HepG2 (cell line): ENCODE measurements at regions not wholly inside any gene's neighbourhood (a gene's known extent, or its start where the extent isn't known, plus 50 kb on each side); places are given as distances from the start of the nearest gene placed in this dataset.
"Not testable (repeated sequence)": the region's sequence is repeated elsewhere in the genome, so short reads cannot be mapped to it uniquely, and the experiment has no call there.

Experiments
- ATAC-seq: fragments of 200-7000 bp; cut with Tn5 transposase; 3 replicates; pipeline ENCODE4 v1.9.1; 2020; ENCODE audit warnings: mild to moderate bottlenecking, moderate library complexity
- BruUV-seq: library from RNA; stranded (reverse); fragments of 400-500 nt; replicated peaks from 2 replicates; lab custom pipeline; 2021; lab: Mats Ljungman, UMichigan
- CTCF ChIA-PET: fragments of 300-600 bp; formaldehyde crosslinking; extraction: SDS; loops from one replicate; lab custom pipeline; 2021; ENCODE audit warnings: low total read pairs, inconsistent platforms, low intra/inter-chr PET ratio; lab: Yijun Ruan, JAX
- POLR2A ChIA-PET: fragments of 350-600 bp; sonication (Branson Sonifier 250); formaldehyde crosslinking; loops from one replicate; lab custom pipeline; 2020; ENCODE audit warnings: antibody characterized with exemption, inconsistent platforms; lab: Yijun Ruan, JAX
- DNase-seq: peaks from one replicate; pipeline ENCODE4 v3.0.0-alpha.2; 2015; ENCODE audit warnings: low spot score
- FAIRE-seq: peaks from 3 replicates; lab custom pipeline; 2011; peaks lifted over from hg19 to GRCh38; lab: Jason Lieb, UNC
- H2AFZ ChIP-seq: one replicate; pipeline ENCODE4 v1.6.1; 2011; ENCODE audit warnings: low read length, inconsistent platforms
- H3K27ac ChIP-seq: fragments of 300-600 bp; 3 replicates; pipeline ENCODE4 v1.8.0; 2011; ENCODE audit warnings: mixed run types, mild to moderate bottlenecking, mixed read lengths, low read length, inconsistent platforms; ENCODE audit not compliant: insufficient read depth; ENCODE audit errors: extremely low read length
- H3K27me3 ChIP-seq, 2 experiments: fragments of 200-600 bp in 1 of 2; 2 replicates in 1 of 2; 3 replicates in 1 of 2; pipeline versions ENCODE4 v1.6.0 to v1.8.0; 2011; ENCODE audit warnings: low read length in 2 of 2, mild to moderate bottlenecking in 2 of 2, moderate library complexity in 2 of 2, inconsistent platforms in 1 of 2; ENCODE audit not compliant: insufficient read depth in 2 of 2, control insufficient read depth in 1 of 2
- H3K36me3 ChIP-seq, 2 experiments: fragments of 200-600 bp in 1 of 2; replicated peaks in 1 of 2; 2 replicates in 1 of 2; 3 replicates in 1 of 2; pipeline versions ENCODE4 v1.5.1 to v1.8.0; 2011; ENCODE audit warnings: low read length in 2 of 2, inconsistent platforms in 1 of 2; ENCODE audit not compliant: insufficient read depth in 2 of 2, control insufficient read depth in 1 of 2
- H3K4me1 ChIP-seq: 2 replicates; pipeline ENCODE4 v1.5.1; 2012; ENCODE audit warnings: low read length, inconsistent platforms; ENCODE audit not compliant: insufficient read depth
- H3K4me2 ChIP-seq: 2 replicates; pipeline ENCODE4 v1.6.0; 2011; ENCODE audit warnings: low read depth, low read length, inconsistent platforms
- H3K4me3 ChIP-seq, 3 experiments: fragments of 200-600 bp in 1 of 3; sonication (generic), shearing (Covaris generic) in 1 of 3; replicated peaks in 1 of 3; 2 replicates each; pipeline ENCODE4 v1.5.1; 2011 to 2016; ENCODE audit warnings: low read length in 3 of 3, inconsistent platforms in 2 of 3, low read depth in 2 of 3, mild to moderate bottlenecking in 2 of 3, control low read depth in 1 of 3, mixed read lengths in 1 of 3; ENCODE audit not compliant: insufficient read depth in 1 of 3
- H3K79me2 ChIP-seq: one replicate; pipeline ENCODE4 v1.6.1; 2011; ENCODE audit warnings: low read length, inconsistent platforms; ENCODE audit not compliant: insufficient read depth
- H3K9ac ChIP-seq: 2 replicates; pipeline ENCODE4 v1.6.0; 2011; ENCODE audit warnings: mild to moderate bottlenecking, low read depth, low read length, inconsistent platforms; ENCODE audit not compliant: insufficient read depth
- H3K9me3 ChIP-seq: 2 replicates; pipeline ENCODE4 v1.5.1; 2012; ENCODE audit warnings: mild to moderate bottlenecking, low read length
- H4K20me1 ChIP-seq: 2 replicates; pipeline ENCODE4 v1.6.0; 2011; ENCODE audit warnings: inconsistent platforms, mild to moderate bottlenecking, low read length, moderate library complexity; ENCODE audit not compliant: insufficient read depth
- WGBS: methylation state at CpG from one replicate; pipeline ENCODE4 v1.1.6; 2017; ENCODE audit warnings: low lambda C conversion rate; 5-methylcytosine and 5-hydroxymethylcytosine counted together
- in situ Hi-C: cut with HindIII; loops from 2 replicates; pipeline ENCODE4 v1.10.0; 2017; ENCODE audit warnings: low pct_unique_long_range_greater_than_20kb; ENCODE audit not compliant: extremely low pct_ligation_motif_present
- intact Hi-C: fragments of 100-400 bp; cut with micrococcal nuclease; formaldehyde crosslinking; loops from one replicate; pipeline ENCODE4 v1.10.0; 2022; ENCODE audit not compliant: unreplicated experiment

GRCh38 chrY:17593748-17594147 is 286.3 kb downstream of the CDY2B start:
- DNase-seq, FAIRE-seq, H3K4me3 ChIP-seq, POLR2A ChIA-PET, H3K9me3 ChIP-seq, H3K9ac ChIP-seq, H3K4me1 ChIP-seq, intact Hi-C loops, H4K20me1 ChIP-seq, CTCF ChIA-PET, H3K79me2 ChIP-seq, H3K27ac ChIP-seq, in situ Hi-C loops, BruUV-seq, H3K27me3 ChIP-seq, H3K4me2 ChIP-seq, H2AFZ ChIP-seq, ATAC-seq, H3K36me3 ChIP-seq: not testable (repeated sequence)
- no CpG with 5 or more reads among the region's 5 CpGs for WGBS

DNA sequence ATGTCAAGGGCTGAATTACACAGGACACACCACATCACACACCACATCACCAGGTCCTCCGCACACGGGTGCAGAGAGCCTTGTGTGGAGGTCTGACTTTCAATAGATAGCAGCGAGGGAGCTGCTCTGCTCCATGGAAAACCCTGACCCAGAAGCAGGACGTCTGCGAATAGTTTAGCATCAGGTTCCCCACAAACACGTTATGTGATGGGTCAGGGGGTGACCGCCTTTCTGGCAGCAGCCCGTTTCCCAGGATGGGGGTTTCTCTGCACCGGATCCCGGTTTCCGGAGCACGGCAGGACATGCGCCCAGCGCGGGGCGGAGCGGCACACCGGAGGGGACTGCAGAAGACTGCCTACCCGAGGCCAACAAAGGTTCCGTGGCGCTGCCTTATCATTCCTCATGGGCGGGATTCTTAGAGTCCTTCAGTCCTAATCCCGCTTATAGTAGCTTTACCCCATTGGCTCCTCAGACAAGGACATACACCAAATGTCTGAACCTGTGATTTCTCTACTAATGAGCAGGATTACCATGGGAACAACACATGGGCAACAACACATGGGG is 300.0 kb downstream of the CDY2B start:
- ATAC-seq, result peak; percentile 88
- WGBS, result no CpG with 5 or more reads among the region's 23 CpGs
- H3K9me3 ChIP-seq, BruUV-seq, H4K20me1 ChIP-seq, H3K27ac ChIP-seq, H3K4me3 ChIP-seq, FAIRE-seq, CTCF ChIA-PET, DNase-seq, H3K9ac ChIP-seq, POLR2A ChIA-PET, H3K27me3 ChIP-seq, H3K4me2 ChIP-seq, H3K36me3 ChIP-seq, H3K4me1 ChIP-seq, H3K79me2 ChIP-seq, intact Hi-C loops, in situ Hi-C loops, H2AFZ ChIP-seq: not testable (repeated sequence)

DNA sequence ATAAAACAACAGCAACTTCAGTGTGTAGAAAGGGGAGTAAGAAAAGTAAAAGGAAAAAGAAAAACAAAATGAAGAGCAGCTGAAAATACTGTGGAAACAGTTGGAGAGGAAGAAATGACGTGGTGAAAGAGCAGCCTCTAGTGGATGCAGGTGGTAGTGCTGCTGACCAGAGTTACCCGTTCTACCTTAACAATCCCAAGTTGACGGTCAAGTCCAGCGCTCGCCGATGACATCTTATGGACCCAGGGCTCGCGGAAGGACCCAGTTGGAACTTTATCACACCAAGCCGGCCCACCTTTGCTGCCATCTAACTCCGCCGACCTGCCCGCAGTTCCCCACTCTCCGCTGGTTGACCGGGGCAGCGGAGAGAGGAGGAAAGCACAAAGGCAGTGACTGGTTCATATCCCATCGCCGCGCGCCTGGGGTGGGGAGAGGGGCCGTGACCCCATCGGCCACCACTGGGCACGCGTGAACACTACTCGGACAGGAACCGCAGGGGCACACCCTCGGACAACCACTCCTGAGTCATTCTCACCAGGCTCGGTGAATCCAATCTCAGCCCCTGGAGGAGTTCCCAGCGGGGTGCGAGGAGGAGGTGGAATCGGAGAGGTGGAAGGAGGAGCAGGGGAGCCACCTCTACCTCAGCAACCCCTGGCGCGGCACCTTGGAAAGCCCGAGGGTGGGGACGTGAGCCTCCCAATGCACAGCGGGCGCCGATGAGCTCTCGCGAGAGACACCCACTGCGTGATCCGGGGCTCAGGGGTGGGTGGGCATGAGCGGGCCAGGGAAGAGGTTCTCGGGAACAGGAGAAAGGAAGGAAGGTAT is 300.7 kb downstream of the CDY2B start:
- H4K20me1 ChIP-seq, H3K79me2 ChIP-seq, H2AFZ ChIP-seq, H3K4me3 ChIP-seq, DNase-seq, H3K27ac ChIP-seq, H3K36me3 ChIP-seq, intact Hi-C loops, POLR2A ChIA-PET, H3K4me1 ChIP-seq, H3K9ac ChIP-seq, CTCF ChIA-PET, H3K4me2 ChIP-seq, H3K9me3 ChIP-seq, BruUV-seq, in situ Hi-C loops, H3K27me3 ChIP-seq: not testable (repeated sequence)
- FAIRE-seq, result peak; percentile 99
- ATAC-seq, result peak; percentile 80
- WGBS, result 0% methylated on average over 3 of the region's 43 CpGs

DNA sequence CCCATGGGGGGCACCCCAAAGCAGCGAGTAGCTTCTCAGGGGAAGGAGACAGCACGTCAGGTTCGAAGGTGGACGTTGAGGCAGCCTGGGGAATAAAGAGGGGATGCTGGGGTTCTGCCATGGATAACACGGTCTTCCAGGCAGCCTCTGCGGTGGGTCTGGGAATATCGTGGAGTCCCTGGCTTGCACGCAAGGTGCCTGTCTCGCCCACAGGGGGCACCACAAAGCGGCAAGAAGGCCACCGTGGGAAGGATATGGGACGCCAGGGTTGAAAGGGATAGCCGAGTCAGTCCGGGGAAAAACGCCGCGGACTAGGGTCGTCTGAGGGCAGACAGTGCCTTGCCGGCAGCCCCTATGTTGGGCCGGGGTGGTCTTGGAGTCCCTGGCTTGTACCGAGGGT is 316.9 kb downstream of the CDY2B start:
- H3K36me3 ChIP-seq, BruUV-seq, ATAC-seq, H3K27me3 ChIP-seq, H3K4me1 ChIP-seq, H4K20me1 ChIP-seq, POLR2A ChIA-PET, H3K79me2 ChIP-seq, intact Hi-C loops, FAIRE-seq, H3K27ac ChIP-seq, H3K4me3 ChIP-seq, H3K4me2 ChIP-seq, in situ Hi-C loops, H2AFZ ChIP-seq, CTCF ChIA-PET, H3K9ac ChIP-seq, DNase-seq, H3K9me3 ChIP-seq: not testable (repeated sequence)
- WGBS, result no CpG with 5 or more reads among the region's 21 CpGs
